IMR-90 (cell line): ENCODE measurements at regions not wholly inside any gene's neighbourhood (a gene's known extent, or its start where the extent isn't known, plus 50 kb on each side); places are given as distances from the start of the nearest gene placed in this dataset.

Experiments
- ATAC-seq: fragments of 200-7000 bp; cut with Tn5 transposase; 2 replicates; pipeline ENCODE4 v1.9.1; 2020; ENCODE audit warnings: low read depth, mild to moderate bottlenecking, moderate library complexity
- BruUV-seq: library from RNA; stranded (reverse); fragments of 400-500 nt; replicated peaks from 2 replicates; lab custom pipeline; 2021; lab: Mats Ljungman, UMichigan
- CTCF ChIA-PET: fragments of 300-600 bp; formaldehyde crosslinking; extraction: SDS; loops from one replicate; lab custom pipeline; 2021; ENCODE audit warnings: antibody characterized with exemption; lab: Yijun Ruan, JAX
- POLR2A ChIA-PET: fragments of 300-600 bp; sonication (Branson Sonifier 250); formaldehyde crosslinking; loops from one replicate; lab custom pipeline; 2022; ENCODE audit warnings: antibody characterized with exemption; ENCODE audit not compliant: unreplicated experiment; lab: Charles Lee
- DNase-seq: peaks from one replicate; pipeline ENCODE4 v3.0.0; 2013
- H2AFZ ChIP-seq: replicated peaks from 2 replicates; pipeline ENCODE3; 2013; ENCODE audit warnings: low read length, mild to moderate bottlenecking; ENCODE audit not compliant: poor library complexity
- H2AK5ac ChIP-seq: 2 replicates; pipeline ENCODE4 v1.6.1; 2013; ENCODE audit warnings: low read depth, low read length, inconsistent platforms
- H2AK9ac ChIP-seq: replicated peaks from 2 replicates; pipeline ENCODE3; 2013; ENCODE audit warnings: mild to moderate bottlenecking, low read depth, low read length, moderate library complexity; ENCODE audit not compliant: poor library complexity
- H2BK120ac ChIP-seq: 2 replicates; pipeline ENCODE4 v1.6.1; 2013; ENCODE audit warnings: low read depth, low read length, inconsistent platforms
- H2BK15ac ChIP-seq: 3 replicates; pipeline ENCODE4 v1.6.1; 2013; ENCODE audit warnings: low read depth, low read length, inconsistent platforms
- H2BK20ac ChIP-seq: 2 replicates; pipeline ENCODE4 v1.6.1; 2013; ENCODE audit warnings: low read depth, mild to moderate bottlenecking, inconsistent platforms, low read length, moderate library complexity
- H2BK5ac ChIP-seq: 2 replicates; pipeline ENCODE4 v1.6.1; 2013; ENCODE audit warnings: mild to moderate bottlenecking, low read depth, low read length, inconsistent platforms; ENCODE audit not compliant: poor library complexity, severe bottlenecking
- H3K14ac ChIP-seq: replicated peaks from 2 replicates; pipeline ENCODE4 v1.6.1; 2013; ENCODE audit warnings: low read depth, low read length, inconsistent platforms
- H3K18ac ChIP-seq: 2 replicates; pipeline ENCODE4 v1.6.1; 2013; ENCODE audit warnings: low read depth, low read length, control low read depth
- H3K23ac ChIP-seq: 2 replicates; pipeline ENCODE4 v1.6.1; 2013; ENCODE audit warnings: low read depth, low read length, inconsistent platforms
- H3K27ac ChIP-seq: 2 replicates; pipeline ENCODE4 v1.5.1; 2013; ENCODE audit warnings: mild to moderate bottlenecking, control low read depth, low read length; ENCODE audit not compliant: insufficient read depth
- H3K27me3 ChIP-seq: 2 replicates; pipeline ENCODE4 v1.6.1; 2013; ENCODE audit warnings: low read length; ENCODE audit not compliant: control insufficient read depth, insufficient read depth
- H3K36me3 ChIP-seq: 2 replicates; pipeline ENCODE4 v1.6.1; 2013; ENCODE audit warnings: low read length, mixed read lengths; ENCODE audit not compliant: control insufficient read depth, insufficient read depth
- H3K4ac ChIP-seq: 2 replicates; pipeline ENCODE4 v1.6.1; 2013; ENCODE audit warnings: low read depth, low read length, inconsistent platforms
- H3K4me1 ChIP-seq: 2 replicates; pipeline ENCODE4 v1.6.1; 2013; ENCODE audit warnings: low read length, mixed read lengths; ENCODE audit not compliant: control insufficient read depth, insufficient read depth
- H3K4me2 ChIP-seq: 2 replicates; pipeline ENCODE4 v1.6.1; 2013; ENCODE audit warnings: low read depth, mild to moderate bottlenecking, control low read depth, low read length, moderate library complexity
- H3K4me3 ChIP-seq: 2 replicates; pipeline ENCODE4 v1.5.1; 2013; ENCODE audit warnings: low read depth, mild to moderate bottlenecking, control low read depth, low read length, moderate library complexity; ENCODE audit not compliant: insufficient read depth
- H3K56ac ChIP-seq: 2 replicates; pipeline ENCODE4 v1.6.1; 2013; ENCODE audit warnings: low read length, inconsistent platforms; ENCODE audit not compliant: insufficient read depth; ENCODE audit errors: extremely low read depth
- H3K79me1 ChIP-seq, 2 experiments: 2 replicates each; pipeline ENCODE4 v1.6.1; 2013; ENCODE audit warnings: low read length in 2 of 2, inconsistent platforms in 1 of 2, low read depth in 1 of 2
- H3K9ac ChIP-seq: 2 replicates; pipeline ENCODE4 v1.6.1; 2013; ENCODE audit warnings: low read depth, low read length, control low read depth
- H3K9me1 ChIP-seq: 2 replicates; pipeline ENCODE4 v1.6.1; 2013; ENCODE audit warnings: low read length, inconsistent platforms; ENCODE audit not compliant: insufficient read depth
- H3K9me3 ChIP-seq: 2 replicates; pipeline ENCODE4 v1.6.1; 2013; ENCODE audit warnings: low read length; ENCODE audit not compliant: control insufficient read depth, insufficient read depth
- H4K20me1 ChIP-seq: 2 replicates; pipeline ENCODE4 v1.6.1; 2013; ENCODE audit warnings: low read length, inconsistent platforms; ENCODE audit not compliant: insufficient read depth
- H4K5ac ChIP-seq: 2 replicates; pipeline ENCODE4 v1.6.1; 2013; ENCODE audit warnings: mild to moderate bottlenecking, low read depth, low read length, control low read depth
- H4K8ac ChIP-seq, 2 experiments: 2 replicates each; pipeline ENCODE4 v1.6.1; 2013; ENCODE audit warnings: low read depth in 2 of 2, low read length in 2 of 2, control low read depth in 1 of 2, inconsistent platforms in 1 of 2
- H4K91ac ChIP-seq: 2 replicates; pipeline ENCODE4 v1.6.1; 2013; ENCODE audit warnings: low read depth, low read length, inconsistent platforms; ENCODE audit not compliant: insufficient read depth
- BHLHE40 ChIP-seq: fragments of 150-350 bp; IDR thresholded peaks from 2 replicates; pipeline ENCODE4 v1.6.1; 2016; ENCODE audit warnings: mild to moderate bottlenecking, low read depth, low read length
- CEBPB ChIP-seq: IDR thresholded peaks from 2 replicates; pipeline ENCODE4 v1.6.1; 2012; ENCODE audit warnings: low read depth, low read length, improper control_type of control experiment
- CHD1 ChIP-seq: IDR thresholded peaks from 2 replicates; pipeline ENCODE4 v1.6.1; 2012; ENCODE audit warnings: low read depth, low read length, improper control_type of control experiment
- FOS ChIP-seq: fragments of 150-350 bp; IDR thresholded peaks from 2 replicates; pipeline ENCODE4 v1.6.1; 2016; ENCODE audit warnings: low read depth, low read length
- MAFK ChIP-seq: IDR thresholded peaks from 2 replicates; pipeline ENCODE4 v1.6.1; 2012; ENCODE audit warnings: low read depth, low read length, improper control_type of control experiment
- MAZ ChIP-seq: IDR thresholded peaks from 2 replicates; pipeline ENCODE4 v1.6.1; 2012; ENCODE audit warnings: low read depth, mild to moderate bottlenecking, low read length, improper control_type of control experiment, moderate library complexity, borderline replicate concordance
- MXI1 ChIP-seq: IDR thresholded peaks from 2 replicates; pipeline ENCODE4 v1.6.1; 2012; ENCODE audit warnings: low read depth, mild to moderate bottlenecking, low read length, moderate library complexity, borderline replicate concordance
- NFE2L2 ChIP-seq: fragments of 150-350 bp; IDR thresholded peaks from 2 replicates; pipeline ENCODE4 v1.6.1; 2016; ENCODE audit warnings: low read depth, mild to moderate bottlenecking, low read length
- POLR2A ChIP-seq: IDR thresholded peaks from 2 replicates; pipeline ENCODE4 v1.6.1; 2012; ENCODE audit warnings: mild to moderate bottlenecking, low read depth, low read length
- RAD21 ChIP-seq: IDR thresholded peaks from 2 replicates; pipeline ENCODE4 v1.6.1; 2012; ENCODE audit warnings: low read length, improper control_type of control experiment
- RCOR1 ChIP-seq: IDR thresholded peaks from 2 replicates; pipeline ENCODE4 v1.6.1; 2012; ENCODE audit warnings: mild to moderate bottlenecking, low read length, improper control_type of control experiment; ENCODE audit not compliant: insufficient replicate concordance
- RFX5 ChIP-seq: IDR thresholded peaks from 2 replicates; pipeline ENCODE4 v1.8.0; 2012; ENCODE audit warnings: low read depth, mild to moderate bottlenecking, low read length, moderate library complexity
- SMC3 ChIP-seq: fragments of 150-350 bp; IDR thresholded peaks from 2 replicates; pipeline ENCODE4 v1.6.1; 2016; ENCODE audit warnings: low read depth, mild to moderate bottlenecking, antibody characterized with exemption, low read length, moderate library complexity
- USF2 ChIP-seq: fragments of 150-350 bp; IDR thresholded peaks from 2 replicates; pipeline ENCODE4 v1.6.1; 2017; ENCODE audit warnings: mild to moderate bottlenecking, antibody characterized with exemption, low read length, low read depth
- WGBS, 2 experiments: methylation state at CpG; one replicate each; pipeline versions ENCODE4 v1.1.5 to v1.1.7; 2013; ENCODE audit warnings: missing lambda C conversion rate in 2 of 2; ENCODE audit not compliant: insufficient read length in 1 of 2; ENCODE audit errors: extremely low coverage in 2 of 2; 5-methylcytosine and 5-hydroxymethylcytosine counted together
- dilution Hi-C: fragments of 300-500 bp; cut with HindIII; formaldehyde crosslinking; loops from one replicate; pipeline ENCODE4 v1.14.3; 2018; ENCODE audit warnings: low sequenced_read_pairs; ENCODE audit not compliant: unreplicated experiment
- in situ Hi-C: fragments of 300-500 bp; cut with MboI; formaldehyde crosslinking; loops from 3 replicates; pipeline ENCODE4 v1.14.3; 2019; ENCODE audit warnings: low sequenced_read_pairs, inconsistent platforms, mixed read lengths
- intact Hi-C: fragments of 100-400 bp; cut with micrococcal nuclease; formaldehyde crosslinking; loops from 2 replicates; pipeline ENCODE4 v1.10.0; 2022
- TF ChIP-seq, protein P1 (sequence below): conservative IDR thresholded peaks from 2 replicates; pipeline ENCODE4 v1.5.1; 2012; ENCODE audit warnings: mild to moderate bottlenecking, low read depth, low read length, improper control_type of control experiment
- TF ChIP-seq, protein P2 (sequence below): fragments of 150-350 bp; IDR thresholded peaks from 2 replicates; pipeline ENCODE4 v1.6.1; 2016; ENCODE audit warnings: low read depth, mild to moderate bottlenecking, low read length, moderate library complexity, borderline replicate concordance

- H4K5ac ChIP-seq, result no peak overlapping the region
- in situ Hi-C loops (no loop called here), intact Hi-C loops (no loop called here), dilution Hi-C loops (no loop called here)
- no peak overlapping the region for H3K27ac ChIP-seq
- ATAC-seq, result no peak
- no peak overlapping the region for H2BK20ac ChIP-seq
- no peak overlapping the region for H3K23ac ChIP-seq
- H4K20me1 ChIP-seq, result no peaks in the 10 kb centered on the region
- 10% methylated on average over 2 of the region's 5 CpGs; no CpG with 5 or more reads in 1 of the 2 experiments for WGBS, 2 experiments
- no peak overlapping the region for H4K91ac ChIP-seq
- TF ChIP-seq FOS (no peak), RFX5 (no peak), MAZ (no peak), RCOR1 (no peak), SMC3 (no peak), CEBPB (no peak), RAD21 (no peak), POLR2A (no peak), USF2 (no peak), MXI1 (no peak), NFE2L2 (no peak), CHD1 (no peak), MAFK (no peak), BHLHE40 (no peak)
- TF ChIP-seq, protein P1, sequence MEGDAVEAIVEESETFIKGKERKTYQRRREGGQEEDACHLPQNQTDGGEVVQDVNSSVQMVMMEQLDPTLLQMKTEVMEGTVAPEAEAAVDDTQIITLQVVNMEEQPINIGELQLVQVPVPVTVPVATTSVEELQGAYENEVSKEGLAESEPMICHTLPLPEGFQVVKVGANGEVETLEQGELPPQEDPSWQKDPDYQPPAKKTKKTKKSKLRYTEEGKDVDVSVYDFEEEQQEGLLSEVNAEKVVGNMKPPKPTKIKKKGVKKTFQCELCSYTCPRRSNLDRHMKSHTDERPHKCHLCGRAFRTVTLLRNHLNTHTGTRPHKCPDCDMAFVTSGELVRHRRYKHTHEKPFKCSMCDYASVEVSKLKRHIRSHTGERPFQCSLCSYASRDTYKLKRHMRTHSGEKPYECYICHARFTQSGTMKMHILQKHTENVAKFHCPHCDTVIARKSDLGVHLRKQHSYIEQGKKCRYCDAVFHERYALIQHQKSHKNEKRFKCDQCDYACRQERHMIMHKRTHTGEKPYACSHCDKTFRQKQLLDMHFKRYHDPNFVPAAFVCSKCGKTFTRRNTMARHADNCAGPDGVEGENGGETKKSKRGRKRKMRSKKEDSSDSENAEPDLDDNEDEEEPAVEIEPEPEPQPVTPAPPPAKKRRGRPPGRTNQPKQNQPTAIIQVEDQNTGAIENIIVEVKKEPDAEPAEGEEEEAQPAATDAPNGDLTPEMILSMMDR, result no peak
- TF ChIP-seq, protein P2, sequence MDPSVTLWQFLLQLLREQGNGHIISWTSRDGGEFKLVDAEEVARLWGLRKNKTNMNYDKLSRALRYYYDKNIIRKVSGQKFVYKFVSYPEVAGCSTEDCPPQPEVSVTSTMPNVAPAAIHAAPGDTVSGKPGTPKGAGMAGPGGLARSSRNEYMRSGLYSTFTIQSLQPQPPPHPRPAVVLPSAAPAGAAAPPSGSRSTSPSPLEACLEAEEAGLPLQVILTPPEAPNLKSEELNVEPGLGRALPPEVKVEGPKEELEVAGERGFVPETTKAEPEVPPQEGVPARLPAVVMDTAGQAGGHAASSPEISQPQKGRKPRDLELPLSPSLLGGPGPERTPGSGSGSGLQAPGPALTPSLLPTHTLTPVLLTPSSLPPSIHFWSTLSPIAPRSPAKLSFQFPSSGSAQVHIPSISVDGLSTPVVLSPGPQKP, result no peak
- ChIA-PET POLR2A (no interaction called here), CTCF (no interaction called here)
- H4K8ac ChIP-seq, result no peak overlapping the region
- H2AFZ ChIP-seq, result no peak overlapping the region
- no peak overlapping the region for H3K18ac ChIP-seq
- no peaks in the 10 kb centered on the region for H3K79me1 ChIP-seq
- H3K9me3 ChIP-seq, result peaks cover 3% of the 10 kb centered on the region
- no peak overlapping the region for H2BK15ac ChIP-seq
- no peak for DNase-seq
- H2BK5ac ChIP-seq, result no peak overlapping the region
- no peak overlapping the region for H2BK120ac ChIP-seq
- no peaks in the 10 kb centered on the region for H3K27me3 ChIP-seq
- H3K9me1 ChIP-seq, result no peaks in the 10 kb centered on the region
- no peak overlapping the region for H3K4ac ChIP-seq
- no TSS peak for BruUV-seq
- H3K4me3 ChIP-seq, result no peak overlapping the region
- H3K36me3 ChIP-seq, result no peaks in the 10 kb centered on the region
- no peak overlapping the region for H2AK9ac ChIP-seq
- H3K9ac ChIP-seq, result no peak overlapping the region
- no peak overlapping the region for H3K4me2 ChIP-seq
- H3K4me1 ChIP-seq, result no peaks in the 10 kb centered on the region
- no peak overlapping the region for H3K14ac ChIP-seq
- no peak overlapping the region for H3K56ac ChIP-seq
- H2AK5ac ChIP-seq, result no peak overlapping the region
Observed at GRCh38 chr1:30629501-30629900, 93.9 kb downstream of the MATN1 start.
